PC-3 (cell line): ENCODE measurements at regions not wholly inside any gene's neighbourhood (a gene's known extent, or its start where the extent isn't known, plus 50 kb on each side); places are given as distances from the start of the nearest gene placed in this dataset.
"Not testable (repeated sequence)": the region's sequence is repeated elsewhere in the genome, so short reads cannot be mapped to it uniquely, and the experiment has no call there.

Source experiments
- ATAC-seq: fragments of 200-7000 bp; cut with Tn5 transposase; 2 replicates; pipeline ENCODE4 v1.9.1; 2020; ENCODE audit warnings: mild to moderate bottlenecking, moderate library complexity
- BruUV-seq: library from RNA; stranded (reverse); fragments of 400-500 nt; replicated peaks from 2 replicates; lab custom pipeline; 2021; lab: Mats Ljungman, UMichigan
- CTCF ChIA-PET: fragments of 300-600 bp; sonication (Branson Sonifier 250); formaldehyde crosslinking; loops from one replicate; lab custom pipeline; 2022; ENCODE audit warnings: antibody characterized with exemption; lab: Charles Lee
- POLR2A ChIA-PET: fragments of 300-600 bp; sonication (Branson Sonifier 250); formaldehyde crosslinking; loops from one replicate; lab custom pipeline; 2022; ENCODE audit warnings: antibody characterized with exemption; ENCODE audit not compliant: unreplicated experiment; lab: Charles Lee
- DNase-seq: peaks from one replicate; pipeline ENCODE4 v3.0.0-alpha.2; 2015
- H2AFZ ChIP-seq: fragments of 300-600 bp; sonication (generic); 2 replicates; pipeline ENCODE4 v1.6.0; 2016; ENCODE audit warnings: antibody characterized with exemption, low read length
- H3F3A ChIP-seq: fragments of 300-600 bp; sonication (generic); one replicate; pipeline ENCODE4 v1.6.0; 2017; ENCODE audit warnings: antibody characterized with exemption, low read length, control low read depth, mild to moderate bottlenecking; ENCODE audit not compliant: unreplicated experiment
- H3K27ac ChIP-seq: fragments of 300-600 bp; sonication (generic); 2 replicates; pipeline ENCODE4 v1.5.1; 2016; ENCODE audit warnings: mild to moderate bottlenecking, low read length
- H3K27me3 ChIP-seq: fragments of 300-600 bp; sonication (generic); 2 replicates; pipeline ENCODE4 v1.6.1; 2016; ENCODE audit warnings: low read length, mixed read lengths
- H3K36me3 ChIP-seq: fragments of 300-600 bp; sonication (generic); 2 replicates; pipeline ENCODE4 v1.6.1; 2016; ENCODE audit warnings: low read depth, mixed run types, low read length, mixed read lengths
- H3K4me1 ChIP-seq: fragments of 300-600 bp; sonication (generic); 2 replicates; pipeline ENCODE4 v1.5.1; 2016; ENCODE audit warnings: low read length; ENCODE audit not compliant: insufficient read depth
- H3K4me2 ChIP-seq: fragments of 300-600 bp; sonication (generic); 2 replicates; pipeline ENCODE4 v1.6.0; 2016; ENCODE audit warnings: low read length
- H3K4me3 ChIP-seq: fragments of 300-600 bp; sonication (generic); 2 replicates; pipeline ENCODE4 v1.5.1; 2016; ENCODE audit warnings: mild to moderate bottlenecking, low read length, mixed read lengths
- H3K79me2 ChIP-seq: fragments of 300-600 bp; sonication (generic); 2 replicates; pipeline ENCODE4 v1.6.1; 2017; ENCODE audit warnings: low read length, mixed read lengths
- H3K9ac ChIP-seq: fragments of 300-600 bp; sonication (generic); 2 replicates; pipeline ENCODE4 v1.6.0; 2016; ENCODE audit warnings: mild to moderate bottlenecking, low read length
- H3K9me2 ChIP-seq: fragments of 300-600 bp; sonication (generic); replicated peaks from 2 replicates; pipeline ENCODE4 v1.6.1; 2016; ENCODE audit warnings: mixed run types, low read length, mixed read lengths
- H3K9me3 ChIP-seq: fragments of 300-600 bp; sonication (generic); 2 replicates; pipeline ENCODE4 v1.6.1; 2016; ENCODE audit warnings: low read length, mixed read lengths
- H4K20me1 ChIP-seq: fragments of 300-600 bp; sonication (generic); 2 replicates; pipeline ENCODE4 v1.6.1; 2016; ENCODE audit warnings: low read length, mixed read lengths
- intact Hi-C: fragments of 100-400 bp; cut with micrococcal nuclease; formaldehyde crosslinking; loops from 2 replicates; pipeline ENCODE4 v1.9.0; 2023

DNA sequence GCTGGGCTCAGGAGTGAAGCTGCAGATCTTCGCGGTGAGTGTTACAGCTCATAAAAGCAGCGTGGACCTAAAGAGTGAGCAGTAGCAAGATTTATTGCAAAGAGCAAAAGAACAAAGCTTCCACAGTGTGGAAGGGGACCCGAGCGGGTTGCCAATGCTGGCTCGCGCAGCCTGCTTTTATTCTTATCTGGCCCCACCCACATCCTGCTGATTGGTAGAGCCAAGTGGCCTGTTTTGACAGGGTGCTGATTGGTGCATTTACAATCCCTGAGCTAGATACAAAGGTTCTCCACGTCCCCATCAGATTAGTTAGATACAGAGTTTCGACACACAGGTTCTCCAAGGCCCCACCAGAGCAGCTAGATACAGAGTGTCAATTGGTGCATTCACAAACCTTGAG, 77.6 kb upstream of the RPRML start:
- H3K4me1 ChIP-seq, H3K27me3 ChIP-seq, H3K9ac ChIP-seq, H3F3A ChIP-seq, POLR2A ChIA-PET, DNase-seq, CTCF ChIA-PET, H3K9me2 ChIP-seq, BruUV-seq, H3K79me2 ChIP-seq, H3K36me3 ChIP-seq, H2AFZ ChIP-seq, H4K20me1 ChIP-seq, ATAC-seq, H3K4me3 ChIP-seq, intact Hi-C loops, H3K9me3 ChIP-seq, H3K27ac ChIP-seq, H3K4me2 ChIP-seq: not testable (repeated sequence)
